ENCODE measurements at regions not wholly inside any gene's neighbourhood (a gene's known extent, or its start where the extent isn't known, plus 50 kb on each side); places are given as distances from the start of the nearest gene placed in this dataset.

DNA sequence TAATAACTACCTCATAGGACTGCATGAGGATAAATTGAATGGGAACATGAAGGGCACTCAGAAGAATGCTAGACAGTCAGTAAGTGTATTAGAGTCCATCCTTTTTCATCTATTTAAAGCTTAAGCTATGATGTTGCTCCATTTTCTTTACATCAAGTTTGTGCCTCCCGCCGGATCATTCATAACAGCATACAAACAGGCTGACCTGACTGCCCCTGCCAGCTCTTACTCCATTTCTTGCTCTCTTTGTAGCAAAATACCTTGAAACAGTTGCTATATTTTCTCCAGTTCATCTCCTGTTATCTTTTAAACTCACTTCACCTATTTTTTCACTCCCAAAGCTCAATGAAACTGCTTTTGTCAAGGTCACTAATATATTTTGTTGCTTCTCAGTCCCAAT, 315.6 kb upstream of the ALCAM start:
- DNase-seq (ENCODE audit: low read depth in 2 of 3, low spot score in 1 of 3) = no peak

DNA sequence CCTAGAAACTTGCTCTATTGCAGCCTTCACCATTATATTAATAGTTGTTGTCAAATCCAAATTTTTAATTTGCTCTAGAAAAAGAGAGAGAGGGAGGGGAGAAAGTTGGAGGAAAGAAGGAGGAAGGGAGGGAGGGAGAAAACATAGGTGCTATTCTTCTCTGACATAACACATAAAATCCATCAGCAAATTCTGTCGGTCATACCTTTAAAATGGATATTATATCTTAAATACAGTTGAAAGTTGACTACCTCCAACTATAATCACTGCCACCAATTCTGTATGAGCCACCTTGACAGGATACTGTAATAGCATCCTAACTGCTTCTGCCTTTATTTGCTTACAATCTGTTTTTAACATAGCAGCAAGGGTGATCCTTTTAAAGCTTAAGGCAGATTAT, 314.7 kb upstream of the ALCAM start:
- DNase-seq (ENCODE audit: low read depth in 2 of 3, low spot score in 1 of 3) = no peak

DNA sequence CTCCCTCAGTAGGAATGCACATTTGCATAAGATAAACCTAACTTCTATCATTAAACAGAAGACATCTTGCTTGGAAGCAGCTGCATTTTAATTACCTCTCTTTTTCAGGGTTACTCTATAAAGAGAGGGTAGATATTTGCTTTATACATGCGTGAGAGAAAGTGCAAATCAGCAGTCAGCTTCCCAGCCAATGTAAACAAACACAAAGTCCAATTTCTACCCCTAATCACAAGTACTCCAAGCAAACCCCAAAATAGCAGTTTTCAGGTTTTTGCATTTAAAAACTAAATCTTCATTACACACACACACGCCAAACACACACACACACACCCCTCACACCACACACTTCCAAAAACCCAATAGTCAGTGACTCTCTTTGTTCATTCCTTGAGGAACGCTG, 303.9 kb upstream of the ALCAM start:
- no peak for DNase-seq (ENCODE audit: low read depth in 2 of 3, low spot score in 1 of 3)

DNA sequence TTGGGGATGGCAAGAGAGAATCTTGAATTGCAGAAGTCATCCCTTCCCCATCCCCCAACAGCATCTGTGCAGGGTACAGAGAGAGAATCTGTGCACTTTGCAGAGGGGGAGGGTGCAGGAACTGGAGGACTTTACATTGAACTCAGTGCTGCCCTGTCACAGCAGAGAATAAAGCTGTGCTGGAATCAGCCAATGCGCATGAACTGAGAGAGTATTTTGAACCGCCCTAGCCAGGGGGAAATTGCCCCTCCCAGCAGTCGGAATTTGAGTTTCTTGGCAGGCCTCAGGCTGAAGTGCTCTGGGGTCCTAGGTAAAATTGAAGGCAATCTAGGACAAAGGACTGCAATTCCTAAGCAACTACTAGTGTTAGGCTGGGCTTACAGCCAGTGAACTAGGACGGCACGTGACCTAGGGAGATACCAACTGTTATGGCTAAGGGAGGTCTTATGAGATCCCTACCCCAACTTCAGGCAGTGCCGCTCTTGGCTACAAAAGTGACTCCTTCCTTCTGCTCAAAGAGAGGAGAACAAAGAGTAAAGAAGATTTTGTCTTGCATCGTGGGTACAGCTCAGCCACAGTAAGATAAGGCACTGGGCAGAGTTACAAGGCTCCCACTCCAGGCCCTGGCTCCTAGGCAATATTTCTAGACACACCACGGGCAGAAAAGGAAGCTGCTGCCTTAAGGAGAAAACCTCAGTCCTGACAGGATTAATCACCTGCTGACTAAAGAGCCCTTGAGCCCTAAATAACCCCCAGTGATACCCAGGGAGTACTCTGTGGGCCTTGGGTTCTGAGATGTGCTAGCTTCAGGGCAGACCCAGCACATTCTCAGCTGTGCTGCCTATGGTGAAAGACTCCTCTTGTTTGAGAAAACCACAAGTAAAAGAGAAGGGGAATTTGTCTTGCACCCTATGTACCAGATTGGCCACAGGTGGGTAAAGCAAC, 300.5 kb upstream of the ALCAM start:
- DNase-seq (ENCODE audit: low read depth in 2 of 3, low spot score in 1 of 3) = no peak

DNA sequence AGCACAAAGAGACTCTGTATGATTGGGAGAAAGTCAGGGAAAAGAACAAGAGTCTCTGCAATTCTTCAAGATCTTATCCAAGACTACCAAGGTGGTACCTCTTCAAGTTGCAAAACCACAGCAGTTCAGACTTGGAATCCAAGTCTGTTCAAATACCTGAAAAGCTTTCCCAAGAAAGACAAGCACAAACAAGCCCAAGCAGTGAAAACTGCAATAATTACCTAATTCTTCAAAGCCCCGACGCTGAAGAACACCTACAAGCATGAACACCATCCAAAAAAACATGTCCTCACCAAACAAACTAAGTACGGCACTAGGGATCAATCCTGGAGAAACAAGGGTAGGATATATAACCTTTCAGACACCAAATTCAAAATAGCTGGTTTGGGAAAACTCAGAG, 299.3 kb upstream of the ALCAM start:
- no peak for DNase-seq (ENCODE audit: low read depth in 2 of 3, low spot score in 1 of 3)

DNA sequence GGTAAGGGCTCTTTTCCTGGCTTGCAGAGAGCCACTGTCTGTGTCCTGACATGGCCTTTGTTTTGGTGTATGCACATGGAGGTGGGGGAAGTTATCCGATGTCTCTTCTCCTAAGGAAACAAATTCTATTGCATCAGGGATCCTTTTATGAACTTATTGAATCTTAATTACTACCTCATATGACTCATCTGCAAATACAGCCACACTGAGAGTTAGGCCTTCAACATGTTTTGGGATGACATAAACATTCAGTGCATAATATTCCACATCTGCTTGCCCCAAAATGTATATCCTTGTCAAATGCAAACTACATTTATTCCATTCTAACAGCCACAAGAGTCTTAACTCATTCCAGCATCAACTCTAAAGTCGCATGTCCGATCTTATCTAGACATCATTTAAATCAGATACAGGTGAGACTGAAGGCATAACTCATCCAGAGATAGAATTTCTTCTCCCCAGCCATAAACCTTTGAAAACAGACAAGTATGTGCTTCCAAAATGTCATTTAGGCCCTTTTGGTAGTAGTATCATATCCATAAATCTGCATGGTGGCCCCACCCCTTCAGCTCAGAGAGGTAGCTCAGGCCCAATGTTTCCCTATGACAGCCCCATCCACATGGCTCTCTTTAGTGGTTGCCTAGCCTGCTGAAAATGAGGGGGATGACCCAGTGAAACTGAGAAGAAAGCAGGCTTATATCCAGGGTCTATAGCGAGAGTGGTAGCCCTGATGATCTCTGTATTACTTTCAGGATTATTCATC, 289.5 kb upstream of the ALCAM start:
- DNase-seq (ENCODE audit: low read depth in 2 of 3, low spot score in 1 of 3) = no peak

DNA sequence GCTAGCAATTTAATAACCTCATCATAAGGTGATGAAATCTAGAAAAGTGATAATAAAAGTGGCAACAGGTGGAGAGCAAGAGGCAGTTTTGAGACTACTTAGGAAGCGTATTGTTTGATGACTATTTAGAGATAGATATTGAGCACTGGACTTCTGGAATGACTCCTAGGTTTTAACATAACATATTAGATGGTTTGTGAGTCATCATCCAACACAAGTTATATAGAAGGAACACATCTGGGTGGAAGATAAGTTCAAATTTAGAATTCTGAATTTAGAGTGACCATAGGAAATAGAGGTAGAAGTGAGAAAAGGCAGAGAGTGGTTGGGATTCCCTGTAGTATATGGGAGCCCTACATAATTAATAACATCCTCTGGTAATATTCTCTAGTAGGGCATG, 282.8 kb upstream of the ALCAM start:
- no peak for DNase-seq (ENCODE audit: low read depth in 2 of 3, low spot score in 1 of 3)

DNA sequence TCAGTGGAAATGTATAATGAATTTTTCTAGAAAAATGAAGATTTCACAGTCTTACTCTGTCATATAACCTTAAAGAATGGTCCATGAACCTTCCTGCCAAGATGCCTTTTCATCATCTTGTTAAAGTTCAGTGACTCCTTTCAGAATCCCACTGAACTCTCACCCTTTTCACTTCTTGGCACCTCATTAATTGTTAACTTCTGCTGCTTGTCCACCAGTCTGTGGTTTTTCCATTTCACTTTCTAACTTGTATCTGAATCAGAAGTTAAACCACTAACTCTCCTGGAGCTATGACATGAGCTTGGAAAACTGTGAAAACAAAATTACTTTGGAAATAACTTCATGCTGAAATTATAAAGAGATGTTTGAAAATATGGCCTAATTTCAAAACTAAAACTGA, 281.2 kb upstream of the ALCAM start:
- DNase-seq (ENCODE audit: low read depth in 2 of 3, low spot score in 1 of 3) = no peak

DNA sequence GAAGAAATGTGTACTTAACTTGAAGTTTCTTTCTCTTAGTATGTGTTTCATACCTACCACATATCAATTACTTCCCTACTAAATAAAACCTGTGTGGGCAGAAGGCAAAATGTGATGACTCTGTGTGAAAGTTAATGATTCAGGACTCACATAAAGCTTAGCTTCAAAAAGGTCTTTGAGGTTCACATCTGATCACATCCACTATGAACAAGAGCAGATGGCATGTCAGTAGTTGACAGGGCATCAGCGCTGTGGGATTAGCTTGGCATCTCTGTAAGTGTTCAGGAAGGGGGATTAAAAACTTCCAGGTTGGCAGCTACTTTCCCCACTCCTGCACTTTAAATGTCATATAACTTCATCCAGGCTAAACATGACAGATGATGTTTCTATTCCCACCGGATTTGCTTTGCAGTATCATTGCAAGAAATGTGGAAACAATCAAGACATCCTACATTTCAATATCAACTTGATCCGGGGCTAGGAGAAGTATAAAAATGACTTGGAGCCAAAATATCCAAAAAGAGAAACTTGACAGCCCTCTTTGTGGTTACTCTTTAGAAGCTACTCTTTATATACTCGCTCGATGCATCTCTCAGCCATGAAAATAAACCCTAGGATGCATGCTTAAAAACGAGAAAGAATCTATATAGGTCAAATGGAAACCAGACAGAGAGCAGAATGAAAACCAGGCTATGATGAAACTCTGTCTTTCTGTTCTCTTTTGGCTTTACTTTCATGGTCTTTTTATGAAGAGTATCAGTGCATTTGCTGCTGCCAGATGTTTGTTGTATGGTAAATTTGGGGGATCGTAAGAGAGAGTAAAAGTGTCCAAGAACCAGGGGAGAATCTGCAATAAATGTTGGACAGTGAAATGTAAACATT, 273.1 kb upstream of the ALCAM start:
- DNase-seq (ENCODE audit: low read depth in 2 of 3, low spot score in 1 of 3) = no peak

DNA sequence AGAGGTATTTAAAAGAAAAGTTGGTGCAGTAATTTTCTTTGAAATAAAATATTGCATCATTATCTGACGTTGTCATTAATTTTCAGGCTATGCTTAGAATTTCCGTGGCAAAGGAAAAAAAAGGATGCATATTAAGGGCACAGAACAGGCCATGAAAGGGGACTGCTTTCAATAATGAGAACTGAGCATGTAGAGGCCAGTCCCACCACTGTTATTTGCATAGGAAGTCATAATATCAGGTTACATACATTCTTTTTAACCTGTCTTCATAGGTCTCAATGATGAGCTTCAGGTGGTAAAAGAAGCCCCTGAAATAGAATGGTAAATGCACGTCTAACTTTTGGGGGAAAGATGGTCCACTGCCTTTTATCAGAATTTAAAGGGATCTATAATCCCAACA, 272.1 kb upstream of the ALCAM start:
- DNase-seq (ENCODE audit: low read depth in 2 of 3, low spot score in 1 of 3) = no peak

DNA sequence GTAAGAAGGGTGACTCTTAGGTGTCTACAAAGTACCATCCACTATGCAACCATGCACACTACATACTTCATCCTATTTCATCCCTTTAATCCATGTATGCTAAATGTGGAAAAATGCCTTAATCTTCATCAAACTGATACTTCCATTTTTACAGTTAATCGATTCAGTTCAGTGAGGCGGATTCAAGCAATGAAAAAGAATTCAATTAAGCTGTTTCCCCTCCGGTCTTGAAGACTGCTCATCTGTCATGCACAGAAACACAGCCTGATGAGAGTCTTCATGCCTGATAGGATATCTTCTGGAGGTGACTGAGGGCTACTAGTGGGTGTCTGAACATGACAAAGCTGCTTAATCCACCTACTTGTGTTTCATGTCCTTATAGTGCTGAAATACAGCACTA, 270.6 kb upstream of the ALCAM start:
- no peak for DNase-seq (ENCODE audit: low read depth in 2 of 3, low spot score in 1 of 3)

DNA sequence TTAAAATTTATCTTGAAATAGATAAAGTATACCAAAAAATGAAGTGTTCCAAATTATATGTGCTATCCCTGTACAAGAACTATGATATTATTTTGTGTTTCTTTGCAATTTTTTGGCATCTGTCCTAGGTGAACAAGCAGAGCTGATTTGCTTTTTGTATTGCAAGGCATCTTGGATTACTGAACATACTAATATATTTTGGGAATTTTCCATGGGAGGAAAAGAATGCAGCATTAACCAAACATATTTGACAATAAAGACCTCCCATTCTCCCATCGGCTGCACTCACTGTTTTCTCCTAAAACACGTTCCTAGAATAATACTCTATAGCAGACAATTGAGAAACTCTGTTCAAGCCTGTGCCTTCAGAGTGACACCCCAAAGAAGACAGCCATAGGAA, 265.1 kb upstream of the ALCAM start:
- DNase-seq (ENCODE audit: low read depth in 2 of 3, low spot score in 1 of 3) = no peak

DNA sequence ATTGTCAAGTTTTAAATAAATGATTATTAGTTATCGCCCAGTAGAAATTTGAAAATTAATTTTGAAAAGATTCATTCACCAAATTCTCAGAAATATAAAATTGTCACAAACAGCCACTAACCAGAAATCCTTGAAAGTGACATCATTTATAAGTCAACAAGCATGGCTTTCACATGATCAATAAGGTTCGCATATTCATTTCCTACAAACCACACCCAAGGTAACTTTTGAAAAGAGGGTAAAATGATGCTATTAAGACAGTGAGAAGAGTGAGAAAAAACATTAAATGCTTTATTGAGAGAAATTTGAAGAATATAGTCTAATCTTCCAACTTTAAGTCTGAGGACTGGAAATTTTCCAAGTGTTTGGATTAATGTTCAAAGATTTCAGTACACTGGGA, 263.6 kb upstream of the ALCAM start:
- no peak for DNase-seq (ENCODE audit: low read depth in 2 of 3, low spot score in 1 of 3)

DNA sequence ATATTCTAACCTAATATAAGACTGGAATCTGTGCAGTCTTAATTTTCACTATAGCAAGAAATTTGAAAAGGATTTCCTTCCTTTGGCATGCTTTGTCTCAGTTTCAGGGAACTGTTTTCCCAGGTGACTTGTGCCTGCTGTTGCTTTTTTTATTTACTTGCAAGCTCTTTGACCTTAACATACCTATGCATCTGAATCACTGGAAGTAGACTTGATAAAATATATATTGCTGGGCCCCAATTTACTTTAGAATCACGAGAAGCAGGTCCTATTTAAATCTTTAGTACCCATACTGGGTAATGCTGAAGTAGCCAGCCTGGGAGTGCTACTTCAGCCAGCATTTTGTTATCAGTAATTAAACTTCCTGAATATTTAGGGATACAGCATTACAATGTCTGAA, 257.9 kb upstream of the ALCAM start:
- DNase-seq (ENCODE audit: low read depth in 2 of 3, low spot score in 1 of 3) = no peak

DNA sequence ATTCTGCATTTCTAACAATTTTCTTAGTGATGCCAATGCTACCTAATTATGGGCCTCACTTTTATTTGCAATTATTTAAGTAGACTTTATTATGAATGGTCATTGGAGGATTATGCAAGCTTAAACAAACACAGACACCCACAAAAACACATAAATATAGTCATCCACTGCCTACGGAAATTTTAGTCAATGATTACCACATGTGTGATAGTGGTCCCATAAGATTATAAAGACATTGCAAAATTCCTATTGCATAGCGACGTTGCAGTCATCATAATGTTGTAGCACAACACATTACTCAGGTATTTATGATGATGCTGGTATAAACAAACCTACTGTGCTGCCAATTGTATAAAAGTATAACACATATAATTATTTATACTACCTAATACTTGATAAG, 247.8 kb upstream of the ALCAM start:
- DNase-seq (ENCODE audit: low read depth in 2 of 3, low spot score in 1 of 3) = no peak

DNA sequence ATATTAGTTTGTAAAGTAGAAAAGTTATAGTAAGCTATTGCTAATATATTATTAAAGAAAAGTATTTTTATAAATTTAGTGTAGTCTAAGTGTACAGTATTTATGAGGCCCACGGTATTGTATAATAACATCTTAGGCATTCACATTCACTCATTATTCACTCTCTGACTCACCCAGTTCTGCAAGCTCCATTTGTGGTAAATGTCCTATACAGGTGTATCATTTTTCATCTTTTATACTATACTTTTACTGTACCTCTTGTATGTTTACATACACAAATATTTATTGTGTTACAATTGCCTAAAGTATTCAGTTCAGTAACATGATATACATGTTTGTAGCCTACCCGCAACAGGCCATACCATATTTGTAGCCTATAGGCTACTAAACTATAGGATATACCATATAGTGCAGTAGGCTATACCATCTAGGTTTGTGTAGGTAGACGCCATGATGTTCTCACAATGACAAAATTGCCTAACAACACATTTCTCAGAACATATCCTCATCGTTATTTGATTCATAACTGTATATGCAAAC, 246.8 kb upstream of the ALCAM start:
- no peak for DNase-seq (ENCODE audit: low read depth in 2 of 3, low spot score in 1 of 3)

DNA sequence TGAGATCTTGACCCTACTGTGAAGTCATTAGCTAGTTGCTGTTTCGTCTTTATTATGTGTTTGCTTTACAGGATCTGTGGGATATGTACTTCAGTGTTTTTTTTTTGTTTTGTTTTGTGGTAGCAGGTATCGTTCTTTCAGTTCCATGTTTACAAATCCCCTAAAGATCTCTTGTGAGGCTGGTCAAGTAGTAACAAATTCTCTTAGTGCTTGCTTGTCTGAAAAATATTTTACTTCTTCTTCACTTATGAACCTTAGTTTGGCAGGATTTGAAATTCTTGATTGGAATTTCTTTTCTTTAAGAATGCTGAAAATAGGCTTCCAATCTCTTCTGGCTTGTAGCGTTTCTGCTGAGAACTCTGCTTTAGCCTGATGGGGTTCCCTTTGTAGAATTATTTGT, 235.8 kb upstream of the ALCAM start:
- no peak for DNase-seq (ENCODE audit: low read depth in 2 of 3, low spot score in 1 of 3)

DNA sequence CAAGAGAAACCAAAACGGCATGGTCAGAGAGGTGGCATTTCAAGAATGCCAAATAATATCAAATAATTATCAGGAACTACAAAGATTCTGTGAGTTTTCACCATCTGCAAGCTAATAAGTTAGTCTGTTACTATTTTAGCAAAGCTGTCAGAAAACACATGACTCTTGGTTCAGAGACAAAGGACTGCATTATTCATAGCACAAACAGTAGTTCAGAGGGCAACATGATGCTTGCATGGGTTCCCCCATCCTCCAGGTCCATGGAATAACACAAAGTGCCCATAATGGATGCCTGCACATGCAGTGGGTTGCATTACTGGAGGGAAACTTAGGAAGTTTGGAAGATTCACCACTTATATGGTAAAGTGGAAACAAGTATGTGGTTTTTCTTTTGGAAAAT, 228.8 kb upstream of the ALCAM start:
- DNase-seq (ENCODE audit: low read depth in 2 of 3, low spot score in 1 of 3) = no peak

DNA sequence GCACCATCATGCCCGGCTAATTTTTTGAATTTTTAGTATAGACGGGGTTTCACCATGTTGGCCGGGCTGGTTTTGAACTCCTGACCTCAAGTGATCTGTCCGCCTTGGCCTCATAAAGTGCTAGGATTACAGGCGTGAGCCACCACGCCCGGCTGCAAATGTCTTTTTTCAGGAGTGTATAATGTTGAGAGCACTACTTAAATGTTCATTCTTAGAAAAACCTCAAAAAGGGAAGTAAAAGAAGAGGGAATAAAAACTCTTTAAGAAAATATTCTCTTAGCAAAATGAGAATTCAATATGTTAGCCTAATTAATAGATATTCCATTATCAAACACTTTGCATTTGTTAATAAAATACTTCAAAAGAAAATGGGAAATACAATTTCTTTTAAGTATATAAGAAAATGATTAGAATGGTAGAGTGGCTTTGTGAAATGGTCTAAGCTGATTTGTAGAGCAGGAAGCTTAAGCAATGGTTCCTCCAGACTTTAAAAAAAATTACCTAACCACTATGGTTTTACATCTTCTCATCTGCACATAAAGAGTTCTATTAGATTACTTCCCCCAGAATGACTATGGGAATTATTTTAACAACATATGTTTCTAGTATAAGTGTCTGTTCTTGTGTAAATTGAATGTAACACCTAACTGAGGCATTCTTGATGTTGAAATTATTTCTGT, 226.7 kb upstream of the ALCAM start:
- no peak for DNase-seq (ENCODE audit: low read depth in 2 of 3, low spot score in 1 of 3)

DNA sequence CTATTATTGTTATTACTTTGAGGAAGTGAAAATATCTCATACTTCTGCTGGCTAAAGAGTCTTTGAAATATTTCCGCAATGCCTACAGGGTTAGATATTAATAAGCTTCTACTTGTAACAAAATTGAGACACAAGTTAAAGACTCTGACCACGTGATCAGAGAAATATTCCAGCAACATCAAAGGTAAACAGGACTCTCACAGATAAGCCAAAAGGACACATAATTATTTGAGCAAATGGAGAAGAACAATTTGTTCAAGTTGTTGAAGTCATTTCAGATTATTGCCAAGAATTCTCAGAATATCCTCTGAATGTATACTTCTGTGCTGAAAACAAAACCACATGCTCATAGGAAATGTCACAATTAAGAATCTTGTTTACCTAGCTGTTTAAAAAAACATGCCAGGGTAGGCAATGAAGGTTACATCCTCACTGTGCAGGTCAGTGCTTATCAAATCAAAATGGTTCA, 225.8 kb upstream of the ALCAM start:
- no peak for DNase-seq (ENCODE audit: low read depth in 2 of 3, low spot score in 1 of 3)

DNA sequence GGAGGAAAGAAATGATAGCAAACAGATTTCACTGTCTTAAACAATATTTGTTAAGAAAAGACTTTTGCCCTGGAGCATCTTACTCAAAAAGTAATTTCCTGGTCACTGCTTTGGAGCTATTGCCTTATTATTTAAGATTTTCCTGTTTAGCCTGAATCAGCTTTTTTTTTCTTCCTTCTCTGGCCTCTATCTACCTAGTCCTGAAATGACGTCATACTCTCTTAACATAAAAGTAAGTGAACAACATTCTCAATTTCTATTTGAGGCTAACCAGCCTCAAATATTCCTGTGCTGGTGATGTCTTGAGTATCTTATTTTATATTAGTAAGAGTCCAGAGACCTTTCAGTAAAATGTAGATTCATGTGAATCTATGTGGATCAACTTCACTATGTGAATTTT, 221.9 kb upstream of the ALCAM start:
- DNase-seq (ENCODE audit: low read depth in 2 of 3, low spot score in 1 of 3) = no peak

Data from stimulated activated CD4-positive, alpha-beta T cell treated with anti-CD3 and anti-CD28 coated beads, Interleukin-12 subunit alpha, Interleukin-12 subunit beta, amount 100 ng/mL, for 48 hours (primary cell).